Keratinocyte (primary cell): ENCODE measurements at regions not wholly inside any gene's neighbourhood (a gene's known extent, or its start where the extent isn't known, plus 50 kb on each side); places are given as distances from the start of the nearest gene placed in this dataset.

Source experiments
- DNase-seq: peaks from one replicate; pipeline ENCODE4 v3.0.0-alpha.2; 2011; ENCODE audit warnings: low read depth, missing footprints, low spot score
- FAIRE-seq: peaks from 2 replicates; lab custom pipeline; 2011; peaks lifted over from hg19 to GRCh38; lab: Jason Lieb, UNC
- H2AFZ ChIP-seq: 2 replicates; pipeline ENCODE4 v1.6.0; 2012; ENCODE audit warnings: low read length, control low read depth, inconsistent platforms; ENCODE audit not compliant: control insufficient read depth
- H3K27ac ChIP-seq: 2 replicates; pipeline ENCODE4 v1.5.1; 2011; ENCODE audit warnings: low read length; ENCODE audit not compliant: control insufficient read depth, insufficient read depth
- H3K27me3 ChIP-seq: 3 replicates; pipeline ENCODE4 v1.6.0; 2011; ENCODE audit warnings: low read length; ENCODE audit not compliant: control insufficient read depth, insufficient read depth; ENCODE audit errors: extremely low read depth
- H3K36me3 ChIP-seq, 2 experiments: 2 replicates in 1 of 2; 3 replicates in 1 of 2; pipeline ENCODE4 v1.5.1; 2011; ENCODE audit warnings: low read length in 2 of 2, mild to moderate bottlenecking in 1 of 2; ENCODE audit not compliant: control insufficient read depth in 2 of 2, insufficient read depth in 2 of 2; ENCODE audit errors: extremely low read depth in 1 of 2
- H3K4me1 ChIP-seq: 3 replicates; pipeline ENCODE4 v1.5.1; 2011; ENCODE audit warnings: low read length; ENCODE audit not compliant: control insufficient read depth, insufficient read depth; ENCODE audit errors: extremely low read depth
- H3K4me2 ChIP-seq: 3 replicates; pipeline ENCODE4 v1.6.0; 2011; ENCODE audit warnings: low read depth, low read length; ENCODE audit not compliant: control insufficient read depth, insufficient read depth; ENCODE audit errors: extremely low read depth
- H3K4me3 ChIP-seq, 3 experiments: fragments of 200-600 bp in 1 of 3; sonication (generic) in 1 of 3; 2 replicates in 2 of 3; 3 replicates in 1 of 3; pipeline ENCODE4 v1.5.1; 2011 to 2016; ENCODE audit warnings: low read length in 3 of 3, mild to moderate bottlenecking in 3 of 3, control low read depth in 2 of 3, inconsistent platforms in 1 of 3, low read depth in 1 of 3, mixed read lengths in 1 of 3, mixed run types in 1 of 3, moderate library complexity in 1 of 3; ENCODE audit not compliant: control insufficient read depth in 2 of 3, insufficient read depth in 2 of 3; ENCODE audit errors: extremely low read depth in 1 of 3
- H3K79me2 ChIP-seq: 2 replicates; pipeline ENCODE4 v1.6.0; 2012; ENCODE audit warnings: low read length; ENCODE audit not compliant: control insufficient read depth, insufficient read depth
- H3K9ac ChIP-seq: 3 replicates; pipeline ENCODE4 v1.6.0; 2011; ENCODE audit warnings: low read length; ENCODE audit not compliant: control insufficient read depth, insufficient read depth; ENCODE audit errors: extremely low read depth
- H3K9me1 ChIP-seq: 3 replicates; pipeline ENCODE4 v1.6.0; 2011; ENCODE audit warnings: low read length; ENCODE audit not compliant: control insufficient read depth, insufficient read depth; ENCODE audit errors: extremely low read depth
- H3K9me3 ChIP-seq: 2 replicates; pipeline ENCODE4 v1.5.1; 2012; ENCODE audit warnings: low read depth, low read length; ENCODE audit not compliant: control insufficient read depth
- H4K20me1 ChIP-seq: 3 replicates; pipeline ENCODE4 v1.6.0; 2011; ENCODE audit warnings: low read length; ENCODE audit not compliant: control insufficient read depth, insufficient read depth; ENCODE audit errors: extremely low read depth
- CTCF ChIP-seq, 3 experiments: IDR thresholded peaks in 1 of 3; conservative IDR thresholded peaks in 1 of 3; optimal IDR thresholded peaks in 1 of 3; 2 replicates in 2 of 3; 3 replicates in 1 of 3; pipeline versions ENCODE3 to v1.5.1; 2011; ENCODE audit warnings: low read length in 3 of 3, mild to moderate bottlenecking in 3 of 3, moderate library complexity in 2 of 3, control low read depth in 1 of 3, inconsistent platforms in 1 of 3; ENCODE audit not compliant: insufficient read depth in 2 of 3; ENCODE audit errors: extremely low read depth in 1 of 3
- EZH2 ChIP-seq: IDR thresholded peaks from one replicate; pipeline ENCODE4 v1.6.1; 2012; ENCODE audit warnings: inconsistent platforms, mild to moderate bottlenecking, low read length, moderate library complexity
- dilution Hi-C: fragments of 300-500 bp; cut with MboI; formaldehyde crosslinking; loops from one replicate; pipeline ENCODE4 v1.7.0; 2020; ENCODE audit warnings: low sequenced_read_pairs; ENCODE audit not compliant: extremely low pct_ligation_motif_present

- no peak for DNase-seq
- TF ChIP-seq EZH2 = no peak
- TF ChIP-seq CTCF (optimal IDR thresholded peaks at IDR 0.05 in 1 of 3, IDR thresholded peaks at IDR 0.05 in 1 of 3, conservative IDR thresholded peaks at IDR 0.05 in 1 of 3; ENCODE audit: extremely low read depth in 1 of 3, insufficient read depth in 2 of 3, low read length in 3 of 3) = no peak
Observed at GRCh38 chr18:68034296-68034695, 517.8 kb upstream of the DSEL start.

GRCh38 chr18:68033466-68033865 is 516.9 kb upstream of the DSEL start:
- dilution Hi-C loops = no loop called here
- FAIRE-seq (peak; percentile 77), DNase-seq (no peak)
- Histone ChIP-seq H3K27ac (no peak overlapping the region), H3K36me3 (no peaks in the 10 kb centered on the region), H3K79me2 (no peaks in the 10 kb centered on the region), H3K9me3 (no peaks in the 10 kb centered on the region), H3K27me3 (no peaks in the 10 kb centered on the region), H3K4me1 (peaks cover 8% of the 10 kb centered on the region), H3K9me1 (no peaks in the 10 kb centered on the region), H3K4me2 (peak overlapping the region; percentile 47), H2AFZ (no peak overlapping the region), H3K9ac (no peak overlapping the region), H3K4me3 (no peak overlapping the region), H4K20me1 (no peaks in the 10 kb centered on the region)
- TF ChIP-seq EZH2 (no peak), CTCF (optimal IDR thresholded peaks at IDR 0.05 in 1 of 3, IDR thresholded peaks at IDR 0.05 in 1 of 3, conservative IDR thresholded peaks at IDR 0.05 in 1 of 3; ENCODE audit: extremely low read depth in 1 of 3, insufficient read depth in 2 of 3, low read length in 3 of 3) (no peak)

More at GRCh38 chr18:68034296-68034695, 517.8 kb upstream of the DSEL start:
- Histone ChIP-seq H3K9me3 (no peaks in the 10 kb centered on the region), H3K4me1 (peaks cover 8% of the 10 kb centered on the region), H2AFZ (no peak overlapping the region), H3K27ac (no peak overlapping the region), H4K20me1 (no peaks in the 10 kb centered on the region), H3K36me3 (no peaks in the 10 kb centered on the region), H3K9me1 (no peaks in the 10 kb centered on the region), H3K4me2 (no peak overlapping the region), H3K27me3 (no peaks in the 10 kb centered on the region), H3K9ac (no peak overlapping the region), H3K4me3 (no peak overlapping the region), H3K79me2 (no peaks in the 10 kb centered on the region)
- dilution Hi-C loops = no loop called here
- FAIRE-seq = no peak
